Type B pancreatic cell (in vitro differentiated cells): ENCODE measurements at regions not wholly inside any gene's neighbourhood (a gene's known extent, or its start where the extent isn't known, plus 50 kb on each side); places are given as distances from the start of the nearest gene placed in this dataset.
A peak's percentile ranks its signal among the peaks of the same experiment; 100 is the strongest.
"Not testable (repeated sequence)": the region's sequence is repeated elsewhere in the genome, so short reads cannot be mapped to it uniquely, and the experiment has no call there.

Source experiments
- DNase-seq: peaks from one replicate; pipeline ENCODE4 v3.0.0; 2021; ENCODE audit warnings: mixed read lengths; ENCODE audit not compliant: unreplicated experiment; ENCODE audit errors: extremely low spot score
- H3K27ac Mint-ChIP-seq: 2 replicates; pipeline ENCODE4 v1.8.0; 2021; ENCODE audit warnings: mild to moderate bottlenecking, mixed read lengths
- H3K27me3 Mint-ChIP-seq: 2 replicates; pipeline ENCODE4 v1.8.0; 2021; ENCODE audit warnings: mixed read lengths
- H3K36me3 Mint-ChIP-seq: 2 replicates; pipeline ENCODE4 v1.8.0; 2021; ENCODE audit warnings: mixed read lengths
- H3K4me1 Mint-ChIP-seq: one replicate; pipeline ENCODE4 v1.8.0; 2021; ENCODE audit warnings: mixed read lengths; ENCODE audit not compliant: unreplicated experiment
- H3K4me3 Mint-ChIP-seq: 2 replicates; pipeline ENCODE4 v1.8.0; 2021; ENCODE audit warnings: mild to moderate bottlenecking, mixed read lengths
- H3K9me3 Mint-ChIP-seq: 2 replicates; pipeline ENCODE4 v1.8.0; 2021; ENCODE audit warnings: mixed read lengths
- TF ChIP-seq, protein P1 (sequence below): fragments of 200-600 bp; sonication (generic); conservative IDR thresholded peaks from 2 replicates; pipeline ENCODE4 v1.5.0; 2021; ENCODE audit warnings: antibody characterized with exemption, mild to moderate bottlenecking

DNA sequence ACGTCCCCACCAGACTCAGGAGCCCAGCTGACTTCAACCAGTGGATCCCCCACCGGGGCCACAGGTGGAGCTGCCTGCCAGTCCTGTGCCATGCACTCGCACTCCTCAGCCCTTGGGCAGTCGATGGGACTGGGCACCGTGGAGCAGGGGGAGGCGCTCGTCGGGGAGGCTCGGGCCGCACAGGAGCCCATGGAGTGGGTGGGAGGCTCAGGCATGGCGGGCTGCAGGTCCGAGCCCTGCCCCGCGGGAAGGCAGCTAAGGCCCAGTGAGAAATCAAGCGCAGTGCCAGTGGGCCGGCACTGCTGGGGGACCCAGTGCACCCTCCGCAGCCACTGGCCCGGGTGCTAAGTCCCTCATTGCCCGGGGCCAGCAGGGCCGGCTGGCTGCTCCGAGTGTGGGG lies 52.3 kb upstream of the LRRC30 start:
- H3K4me3 Mint-ChIP-seq, H3K9me3 Mint-ChIP-seq, H3K27me3 Mint-ChIP-seq, DNase-seq, H3K36me3 Mint-ChIP-seq, H3K4me1 Mint-ChIP-seq, H3K27ac Mint-ChIP-seq: not testable (repeated sequence)

DNA sequence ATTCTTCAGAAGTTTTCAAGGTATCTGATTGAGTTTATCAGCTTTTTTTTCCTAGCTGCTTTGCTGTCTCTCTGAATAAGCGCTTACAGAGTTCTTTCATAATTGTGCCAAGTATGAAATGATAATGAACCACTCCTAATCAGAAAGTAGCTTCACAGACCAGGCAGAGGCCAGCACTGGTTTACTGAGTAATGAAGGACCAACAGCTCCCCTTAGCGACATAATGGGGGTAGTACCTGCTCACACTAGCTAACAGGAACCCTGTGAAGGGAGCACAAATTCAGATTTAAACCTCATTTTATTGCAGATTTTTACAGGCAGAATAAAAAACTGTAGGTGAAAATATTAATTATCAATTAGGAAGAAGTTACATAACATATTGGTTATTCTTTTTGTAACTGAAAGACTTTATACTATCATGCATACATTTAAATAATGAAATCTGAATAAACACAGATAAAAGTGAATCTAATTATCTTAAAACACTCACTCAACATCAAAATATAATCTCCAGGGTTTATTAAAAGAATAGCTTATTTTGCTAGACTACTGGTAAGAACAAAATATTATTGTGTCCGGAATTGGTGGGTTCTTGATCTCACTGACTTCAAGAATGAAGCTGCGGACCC lies 53.7 kb upstream of the LRRC30 start:
- Mint-ChIP-seq H3K27ac (no peak overlapping the region), H3K9me3 (no peaks in the 10 kb centered on the region), H3K4me3 (no peak overlapping the region), H3K36me3 (no peaks in the 10 kb centered on the region), H3K4me1 (peaks cover 4% of the 10 kb centered on the region), H3K27me3 (no peaks in the 10 kb centered on the region)
- no peak for DNase-seq
- TF ChIP-seq, protein P1, sequence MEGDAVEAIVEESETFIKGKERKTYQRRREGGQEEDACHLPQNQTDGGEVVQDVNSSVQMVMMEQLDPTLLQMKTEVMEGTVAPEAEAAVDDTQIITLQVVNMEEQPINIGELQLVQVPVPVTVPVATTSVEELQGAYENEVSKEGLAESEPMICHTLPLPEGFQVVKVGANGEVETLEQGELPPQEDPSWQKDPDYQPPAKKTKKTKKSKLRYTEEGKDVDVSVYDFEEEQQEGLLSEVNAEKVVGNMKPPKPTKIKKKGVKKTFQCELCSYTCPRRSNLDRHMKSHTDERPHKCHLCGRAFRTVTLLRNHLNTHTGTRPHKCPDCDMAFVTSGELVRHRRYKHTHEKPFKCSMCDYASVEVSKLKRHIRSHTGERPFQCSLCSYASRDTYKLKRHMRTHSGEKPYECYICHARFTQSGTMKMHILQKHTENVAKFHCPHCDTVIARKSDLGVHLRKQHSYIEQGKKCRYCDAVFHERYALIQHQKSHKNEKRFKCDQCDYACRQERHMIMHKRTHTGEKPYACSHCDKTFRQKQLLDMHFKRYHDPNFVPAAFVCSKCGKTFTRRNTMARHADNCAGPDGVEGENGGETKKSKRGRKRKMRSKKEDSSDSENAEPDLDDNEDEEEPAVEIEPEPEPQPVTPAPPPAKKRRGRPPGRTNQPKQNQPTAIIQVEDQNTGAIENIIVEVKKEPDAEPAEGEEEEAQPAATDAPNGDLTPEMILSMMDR, result peak; percentile 93

DNA sequence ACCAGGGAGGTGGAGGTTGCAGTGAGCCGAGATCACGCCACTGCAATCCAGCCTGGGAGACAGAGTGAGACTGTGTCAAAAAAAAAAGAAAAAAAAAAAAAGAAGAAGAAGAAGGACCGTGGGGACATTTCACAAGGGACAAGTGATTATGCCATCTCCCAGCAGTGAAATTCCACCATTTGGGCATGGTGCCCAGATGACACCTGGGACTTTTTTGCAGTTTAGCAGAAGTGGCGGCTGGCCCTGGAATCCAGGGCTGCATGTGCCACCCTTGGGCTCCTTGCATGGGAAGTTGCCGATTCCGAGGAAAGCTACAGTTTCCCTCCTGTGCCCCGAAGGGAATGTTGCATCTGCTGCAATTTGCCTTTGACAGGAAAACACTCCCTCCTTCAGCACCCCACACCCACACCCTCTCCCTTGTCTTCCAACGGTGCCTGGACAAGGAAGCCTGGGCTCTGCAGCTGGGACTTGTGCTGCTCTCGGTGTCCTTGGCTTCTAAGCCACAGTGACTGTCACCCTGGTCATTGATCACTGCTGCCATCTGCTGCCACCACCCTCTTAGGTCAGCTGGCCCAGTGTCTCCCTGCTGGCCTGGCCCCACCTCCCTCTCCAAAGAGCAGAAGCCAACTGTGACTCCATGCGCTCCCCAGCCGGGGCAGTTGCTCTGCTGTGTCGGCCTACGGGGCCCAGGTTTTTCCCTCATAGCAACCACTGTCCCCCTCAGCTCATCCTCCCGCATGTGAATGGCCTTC lies 56.4 kb upstream of the LRRC30 start:
- Mint-ChIP-seq H3K4me1 (peaks cover 4% of the 10 kb centered on the region), H3K9me3 (no peaks in the 10 kb centered on the region), H3K27ac (no peak overlapping the region), H3K27me3 (no peaks in the 10 kb centered on the region), H3K4me3 (no peak overlapping the region), H3K36me3 (no peaks in the 10 kb centered on the region)
- TF ChIP-seq, protein P1, result peak; percentile 30
- DNase-seq, result peak; percentile 66

DNA sequence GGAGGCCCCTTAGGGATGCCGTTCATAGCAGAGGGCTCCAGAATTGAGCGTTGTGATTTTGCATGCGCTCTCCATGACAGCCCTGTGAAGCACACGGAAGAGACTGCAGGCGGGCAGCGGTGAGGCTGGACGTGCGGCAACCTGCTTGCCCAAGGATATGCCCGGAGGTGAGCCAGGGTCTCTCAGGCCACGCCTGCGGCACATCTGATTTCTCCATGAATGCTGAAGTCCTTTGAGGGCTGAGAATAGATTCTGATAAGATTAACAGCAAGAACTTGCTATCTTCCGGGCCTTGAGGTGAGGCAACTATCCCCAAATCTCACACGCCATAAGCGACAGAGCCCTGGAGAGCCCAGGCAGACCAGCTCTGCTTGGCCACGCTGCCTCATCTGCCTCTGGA lies 55.6 kb upstream of the LAMA1 start:
- TF ChIP-seq, protein P1, result no peak
- Mint-ChIP-seq H3K9me3 (no peaks in the 10 kb centered on the region), H3K27me3 (no peaks in the 10 kb centered on the region), H3K4me1 (peaks cover 4% of the 10 kb centered on the region), H3K27ac (no peak overlapping the region), H3K4me3 (no peak overlapping the region), H3K36me3 (no peaks in the 10 kb centered on the region)
- DNase-seq, result peak; percentile 39

DNA sequence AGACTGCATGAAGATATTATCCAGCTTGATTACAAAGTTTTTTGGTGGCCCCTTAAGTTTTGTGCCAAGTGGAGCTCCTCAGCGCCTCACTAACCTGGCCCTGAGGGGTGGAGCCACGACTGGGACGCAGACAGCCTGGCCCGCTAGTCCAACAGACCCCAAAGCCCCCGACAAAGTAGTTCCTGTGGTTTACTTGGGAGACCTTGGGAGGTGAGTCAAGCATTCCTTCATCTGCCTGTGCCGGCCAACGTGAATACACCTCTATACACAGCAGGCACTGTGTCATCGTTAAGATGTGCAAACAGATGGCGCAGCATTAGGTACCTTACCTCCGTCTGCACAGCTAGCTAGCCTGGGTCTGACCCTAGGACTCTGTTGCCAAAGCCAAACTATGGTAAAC lies 55.0 kb upstream of the LAMA1 start:
- no peaks in the 10 kb centered on the region for H3K9me3 Mint-ChIP-seq
- peaks cover 4% of the 10 kb centered on the region for H3K4me1 Mint-ChIP-seq
- TF ChIP-seq, protein P1, result no peak
- H3K4me3 Mint-ChIP-seq, result no peak overlapping the region
- H3K27me3 Mint-ChIP-seq, result no peaks in the 10 kb centered on the region
- no peak overlapping the region for H3K27ac Mint-ChIP-seq
- H3K36me3 Mint-ChIP-seq, result no peaks in the 10 kb centered on the region
- no peak for DNase-seq

DNA sequence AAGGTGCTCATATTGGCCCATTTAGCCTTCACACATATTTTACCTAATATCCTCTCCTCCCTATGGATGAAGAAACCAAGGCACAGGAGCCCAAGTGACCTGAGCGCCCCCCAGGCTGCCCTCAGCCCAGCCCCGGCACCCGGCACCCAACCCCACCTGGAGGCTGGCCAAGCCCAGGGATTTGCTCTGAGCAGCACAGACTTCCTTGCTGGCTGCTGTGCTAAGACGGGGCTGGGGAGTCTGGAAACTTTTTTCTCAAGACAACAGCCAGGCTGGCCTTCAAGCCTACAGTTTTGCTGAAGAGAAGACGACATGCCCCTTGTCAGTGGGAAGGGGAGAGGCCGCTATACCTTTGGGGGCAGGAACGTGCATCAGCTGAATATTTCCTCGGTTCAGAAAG lies 52.7 kb upstream of the LAMA1 start:
- Mint-ChIP-seq H3K4me1 (no peaks in the 10 kb centered on the region), H3K36me3 (no peaks in the 10 kb centered on the region), H3K9me3 (no peaks in the 10 kb centered on the region), H3K27ac (no peak overlapping the region), H3K27me3 (no peaks in the 10 kb centered on the region), H3K4me3 (no peak overlapping the region)
- DNase-seq, result peak; percentile 52
- TF ChIP-seq, protein P1, result no peak
